Smooth muscle cell (in vitro differentiated cells): ENCODE measurements at regions not wholly inside any gene's neighbourhood (a gene's known extent, or its start where the extent isn't known, plus 50 kb on each side); places are given as distances from the start of the nearest gene placed in this dataset.

Experiments
- DNase-seq: peaks from one replicate; lab custom pipeline; 2025; ENCODE audit not compliant: unreplicated experiment; lab: John Stamatoyannopoulos, UW
- H2AFZ ChIP-seq: fragments of 200-600 bp; sonication (generic); 2 replicates; pipeline ENCODE4 v1.6.0; 2016; ENCODE audit warnings: antibody characterized with exemption, low read depth, mild to moderate bottlenecking
- H3F3A ChIP-seq: fragments of 200-600 bp; sonication (generic); 2 replicates; pipeline ENCODE4 v1.6.0; 2017; ENCODE audit warnings: antibody characterized with exemption, low read depth
- H3K27ac ChIP-seq: fragments of 200-600 bp; sonication (generic); 2 replicates; pipeline ENCODE4 v1.5.1; 2016; ENCODE audit warnings: low read depth, mild to moderate bottlenecking
- H3K27me3 ChIP-seq: fragments of 200-600 bp; sonication (generic); 2 replicates; pipeline ENCODE4 v1.6.1; 2016; ENCODE audit warnings: low read depth, mild to moderate bottlenecking
- H3K36me3 ChIP-seq: fragments of 200-600 bp; sonication (generic); 2 replicates; pipeline ENCODE4 v1.5.1; 2016; ENCODE audit warnings: low read depth
- H3K4me1 ChIP-seq: fragments of 200-600 bp; sonication (generic); 2 replicates; pipeline ENCODE4 v1.5.1; 2016; ENCODE audit warnings: low read depth
- H3K4me2 ChIP-seq: fragments of 200-600 bp; sonication (generic); 2 replicates; pipeline ENCODE4 v1.6.0; 2016; ENCODE audit warnings: mild to moderate bottlenecking
- H3K4me3 ChIP-seq: fragments of 200-600 bp; sonication (generic); 2 replicates; pipeline ENCODE4 v1.5.1; 2016; ENCODE audit warnings: mild to moderate bottlenecking
- H3K79me2 ChIP-seq: fragments of 200-600 bp; sonication (generic); 2 replicates; pipeline ENCODE4 v1.6.0; 2016; ENCODE audit warnings: low read depth, mild to moderate bottlenecking
- H3K9ac ChIP-seq: fragments of 200-600 bp; sonication (generic); 2 replicates; pipeline ENCODE4 v1.6.0; 2016; ENCODE audit warnings: low read depth
- H3K9me3 ChIP-seq: fragments of 200-600 bp; sonication (generic); replicated peaks from 2 replicates; pipeline ENCODE4 v1.5.1; 2016; ENCODE audit warnings: low read depth
- H4K20me1 ChIP-seq: fragments of 200-600 bp; sonication (generic); 2 replicates; pipeline ENCODE4 v1.6.0; 2016; ENCODE audit warnings: low read depth
- CTCF ChIP-seq: fragments of 200-600 bp; sonication (generic); IDR thresholded peaks from 2 replicates; pipeline ENCODE4 v1.5.1; 2017; ENCODE audit warnings: borderline replicate concordance, mild to moderate bottlenecking, antibody characterized with exemption; ENCODE audit not compliant: insufficient read depth, poor library complexity, severe bottlenecking
- WGBS: methylation state at CpG from one replicate; pipeline ENCODE4 v1.1.7; 2016; ENCODE audit warnings: low lambda C conversion rate; 5-methylcytosine and 5-hydroxymethylcytosine counted together

- no peak overlapping the region for H2AFZ ChIP-seq
- no peak overlapping the region for H3K4me3 ChIP-seq
- peaks cover 9% of the 10 kb centered on the region for H3F3A ChIP-seq
- H3K27me3 ChIP-seq: no peaks in the 10 kb centered on the region
- H3K9me3 ChIP-seq: no peaks in the 10 kb centered on the region
- TF ChIP-seq CTCF: no peak
- peaks cover 5% of the 10 kb centered on the region for H3K4me1 ChIP-seq
- DNase-seq: no peak
- no peak overlapping the region for H3K27ac ChIP-seq
- H3K79me2 ChIP-seq: no peaks in the 10 kb centered on the region
- no peaks in the 10 kb centered on the region for H3K36me3 ChIP-seq
- H3K9ac ChIP-seq: no peak overlapping the region
- no peak overlapping the region for H3K4me2 ChIP-seq
- 28% methylated on average over 2 of the region's 2 CpGs for WGBS
- H4K20me1 ChIP-seq: no peaks in the 10 kb centered on the region
These were observed 177.9 kb downstream of the PHLDA1 start for GRCh38 chr12:75853626-75854025.

- Histone ChIP-seq H3K4me1 (peaks cover 7% of the 10 kb centered on the region), H3K9ac (no peak overlapping the region), H3K4me2 (no peak overlapping the region), H3F3A (peaks cover 11% of the 10 kb centered on the region), H3K36me3 (no peaks in the 10 kb centered on the region), H3K27ac (no peak overlapping the region), H3K9me3 (no peaks in the 10 kb centered on the region), H3K79me2 (no peaks in the 10 kb centered on the region), H4K20me1 (no peaks in the 10 kb centered on the region), H2AFZ (no peak overlapping the region), H3K27me3 (no peaks in the 10 kb centered on the region), H3K4me3 (no peak overlapping the region)
- no peak for TF ChIP-seq CTCF
- no peak for DNase-seq
- WGBS: 47% methylated on average over 2 of the region's 2 CpGs
These were observed 178.6 kb downstream of the PHLDA1 start for GRCh38 chr12:75852956-75853355.

GRCh38 chr12:75852143-75852542, 179.4 kb downstream of the PHLDA1 start:
- Histone ChIP-seq H3K4me1 (peaks cover 7% of the 10 kb centered on the region), H3K4me3 (no peak overlapping the region), H3K36me3 (no peaks in the 10 kb centered on the region), H3K27ac (no peak overlapping the region), H3K27me3 (no peaks in the 10 kb centered on the region), H3K4me2 (no peak overlapping the region), H4K20me1 (no peaks in the 10 kb centered on the region), H2AFZ (no peak overlapping the region), H3F3A (peaks cover 11% of the 10 kb centered on the region), H3K9me3 (no peaks in the 10 kb centered on the region), H3K9ac (no peak overlapping the region), H3K79me2 (no peaks in the 10 kb centered on the region)
- no peak for DNase-seq
- WGBS: 78% methylated on average over 3 of the region's 3 CpGs
- no peak for TF ChIP-seq CTCF

DNA sequence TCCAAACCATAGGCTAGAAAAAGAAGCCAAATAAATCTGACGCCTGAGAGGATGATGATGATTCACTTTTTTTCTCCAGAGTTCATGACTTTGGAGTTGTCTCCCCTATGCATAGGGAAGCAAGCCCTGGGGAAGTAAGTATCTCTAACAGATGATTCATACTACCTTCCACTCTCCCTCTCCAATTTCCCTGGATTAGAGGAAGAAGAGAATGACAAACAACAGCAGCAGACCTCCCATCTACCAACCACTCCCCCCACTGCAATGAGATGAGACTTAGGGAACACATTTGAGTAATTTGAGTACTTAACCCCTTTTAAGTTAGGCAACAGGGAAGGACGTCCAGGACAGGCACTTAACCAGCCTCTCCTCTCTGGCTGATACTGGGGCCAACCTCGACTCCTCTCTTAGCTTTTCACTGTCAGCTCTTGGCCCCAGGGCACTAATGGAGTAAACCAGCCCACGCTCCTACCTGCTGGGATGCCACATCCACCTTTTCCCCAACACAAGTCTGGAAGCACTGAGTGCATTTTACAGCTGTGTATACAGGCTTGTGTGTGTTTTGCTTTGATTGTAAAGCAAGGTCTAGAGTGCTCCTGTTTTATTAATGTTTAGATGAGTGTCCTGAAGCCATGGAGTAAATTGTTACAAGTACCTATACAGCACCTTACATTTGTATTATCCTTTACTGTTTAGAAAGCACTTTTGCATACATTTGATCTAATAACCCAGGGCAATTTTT, 180.7 kb downstream of the PHLDA1 start:
- no peaks in the 10 kb centered on the region for H3K36me3 ChIP-seq
- H3K4me1 ChIP-seq: peaks cover 7% of the 10 kb centered on the region
- H3K27me3 ChIP-seq: no peaks in the 10 kb centered on the region
- WGBS: 13% methylated on average over 4 of the region's 4 CpGs
- H3K27ac ChIP-seq: peak overlapping the region; percentile 6
- H3K4me3 ChIP-seq: no peak overlapping the region
- DNase-seq: no peak
- peaks cover 11% of the 10 kb centered on the region for H3F3A ChIP-seq
- no peaks in the 10 kb centered on the region for H3K9me3 ChIP-seq
- H2AFZ ChIP-seq: no peak overlapping the region
- no peak overlapping the region for H3K9ac ChIP-seq
- H4K20me1 ChIP-seq: no peaks in the 10 kb centered on the region
- TF ChIP-seq CTCF: no peak
- no peaks in the 10 kb centered on the region for H3K79me2 ChIP-seq
- peak overlapping the region; percentile 31 for H3K4me2 ChIP-seq
